GM12878 (cell line): ENCODE measurements at regions not wholly inside any gene's neighbourhood (a gene's known extent, or its start where the extent isn't known, plus 50 kb on each side); places are given as distances from the start of the nearest gene placed in this dataset.

Source experiments
- EZH2 ChIP-seq: IDR thresholded peaks from 2 replicates; pipeline ENCODE4 v1.6.1; 2012; ENCODE audit warnings: low read depth, mild to moderate bottlenecking, control low read depth, inconsistent platforms, low read length, borderline replicate concordance; ENCODE audit not compliant: control insufficient read depth
- KDM1A ChIP-seq: fragments of 200-600 bp; sonication (generic); IDR thresholded peaks from 2 replicates; pipeline ENCODE4 v1.6.1; 2016; ENCODE audit warnings: borderline replicate concordance
- POLR2AphosphoS5 ChIP-seq: IDR thresholded peaks from 2 replicates; pipeline ENCODE4 v1.6.1; 2011; ENCODE audit warnings: mild to moderate bottlenecking, low read length, inconsistent platforms
- SIX5 ChIP-seq: IDR thresholded peaks from 2 replicates; pipeline ENCODE4 v1.6.1; 2011; ENCODE audit warnings: mild to moderate bottlenecking, low read depth, low read length, moderate library complexity; ENCODE audit not compliant: severe bottlenecking
- TAF1 ChIP-seq: IDR thresholded peaks from 2 replicates; pipeline ENCODE4 v1.6.1; 2011; ENCODE audit warnings: mild to moderate bottlenecking, low read depth, low read length, borderline replicate concordance
- TCF12 ChIP-seq: IDR thresholded peaks from 2 replicates; pipeline ENCODE4 v1.6.1; 2011; ENCODE audit warnings: low read depth, mild to moderate bottlenecking, low read length
- TCF3 ChIP-seq: IDR thresholded peaks from 2 replicates; pipeline ENCODE4 v1.6.1; 2012; ENCODE audit warnings: low read depth, mild to moderate bottlenecking, low read length, borderline replicate concordance; ENCODE audit not compliant: insufficient read depth
- ZSCAN29 ChIP-seq: fragments of 450-650 bp; IDR thresholded peaks from 2 replicates; pipeline ENCODE4 v1.6.1; 2017; ENCODE audit warnings: mild to moderate bottlenecking, moderate library complexity
- TF ChIP-seq, protein P1 (sequence below), 3 experiments: IDR thresholded peaks in 2 of 3; conservative IDR thresholded peaks in 1 of 3; 2 replicates each; pipeline ENCODE4 v1.5.1; 2011; ENCODE audit warnings: low read depth in 3 of 3, low read length in 3 of 3, mild to moderate bottlenecking in 3 of 3, control low read depth in 2 of 3, moderate library complexity in 2 of 3, inconsistent platforms in 1 of 3, mixed read lengths in 1 of 3; ENCODE audit not compliant: control insufficient read depth in 2 of 3, insufficient read depth in 1 of 3; ENCODE audit errors: extremely low read depth in 1 of 3
- TF ChIP-seq, protein P2 (sequence below): IDR thresholded peaks from 2 replicates; pipeline ENCODE4 v1.6.1; 2012; ENCODE audit warnings: low read depth, low read length, improper control_type of control experiment
- TF ChIP-seq, protein P3 (sequence below): IDR thresholded peaks from 2 replicates; pipeline ENCODE4 v1.6.1; 2011; ENCODE audit warnings: borderline replicate concordance, low read depth, mild to moderate bottlenecking, moderate library complexity, low read length; ENCODE audit not compliant: insufficient read depth, poor library complexity, severe bottlenecking
- TF ChIP-seq, protein P4 (sequence below): IDR thresholded peaks from 2 replicates; pipeline ENCODE4 v1.6.1; 2011; ENCODE audit warnings: low read depth, low read length, improper control_type of control experiment, borderline replicate concordance
- TF ChIP-seq, protein P5 (sequence below): fragments of 450-650 bp; IDR thresholded peaks from 2 replicates; pipeline ENCODE4 v1.6.1; 2014; ENCODE audit warnings: mild to moderate bottlenecking

DNA sequence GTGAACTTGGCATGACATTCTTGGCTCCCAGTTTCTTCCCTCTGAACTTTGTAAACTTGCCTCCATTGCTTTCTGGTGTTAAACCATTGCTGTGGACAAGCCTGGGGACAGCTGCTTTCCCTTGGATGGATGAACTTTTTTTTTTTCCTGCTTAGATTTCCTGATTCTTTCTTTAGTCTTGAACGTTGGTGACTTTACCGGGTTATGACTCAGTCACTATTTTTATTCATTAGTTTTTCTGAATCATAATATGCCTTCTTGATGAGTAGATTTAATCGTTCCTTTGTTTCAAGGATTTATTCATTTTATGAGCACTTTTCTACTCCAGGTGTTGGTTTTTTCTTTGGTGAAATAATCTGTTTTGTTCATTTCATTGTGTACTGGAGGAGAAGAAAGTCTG is 155.0 kb upstream of the RTL1 start:
- TF ChIP-seq SIX5: no peak
- TF ChIP-seq, protein P1, sequence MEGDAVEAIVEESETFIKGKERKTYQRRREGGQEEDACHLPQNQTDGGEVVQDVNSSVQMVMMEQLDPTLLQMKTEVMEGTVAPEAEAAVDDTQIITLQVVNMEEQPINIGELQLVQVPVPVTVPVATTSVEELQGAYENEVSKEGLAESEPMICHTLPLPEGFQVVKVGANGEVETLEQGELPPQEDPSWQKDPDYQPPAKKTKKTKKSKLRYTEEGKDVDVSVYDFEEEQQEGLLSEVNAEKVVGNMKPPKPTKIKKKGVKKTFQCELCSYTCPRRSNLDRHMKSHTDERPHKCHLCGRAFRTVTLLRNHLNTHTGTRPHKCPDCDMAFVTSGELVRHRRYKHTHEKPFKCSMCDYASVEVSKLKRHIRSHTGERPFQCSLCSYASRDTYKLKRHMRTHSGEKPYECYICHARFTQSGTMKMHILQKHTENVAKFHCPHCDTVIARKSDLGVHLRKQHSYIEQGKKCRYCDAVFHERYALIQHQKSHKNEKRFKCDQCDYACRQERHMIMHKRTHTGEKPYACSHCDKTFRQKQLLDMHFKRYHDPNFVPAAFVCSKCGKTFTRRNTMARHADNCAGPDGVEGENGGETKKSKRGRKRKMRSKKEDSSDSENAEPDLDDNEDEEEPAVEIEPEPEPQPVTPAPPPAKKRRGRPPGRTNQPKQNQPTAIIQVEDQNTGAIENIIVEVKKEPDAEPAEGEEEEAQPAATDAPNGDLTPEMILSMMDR (IDR thresholded peaks at IDR 0.05 in 2 of 3, conservative IDR thresholded peaks at IDR 0.05 in 1 of 3; ENCODE audit: control insufficient read depth in 2 of 3, extremely low read depth in 1 of 3, insufficient read depth in 1 of 3, low read depth in 3 of 3, low read length in 3 of 3): no peak
- TF ChIP-seq KDM1A: no peak
- TF ChIP-seq TCF12: no peak
- TF ChIP-seq, protein P2, sequence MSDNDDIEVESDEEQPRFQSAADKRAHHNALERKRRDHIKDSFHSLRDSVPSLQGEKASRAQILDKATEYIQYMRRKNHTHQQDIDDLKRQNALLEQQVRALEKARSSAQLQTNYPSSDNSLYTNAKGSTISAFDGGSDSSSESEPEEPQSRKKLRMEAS: no peak
- no peak for TF ChIP-seq EZH2
- TF ChIP-seq, protein P3, sequence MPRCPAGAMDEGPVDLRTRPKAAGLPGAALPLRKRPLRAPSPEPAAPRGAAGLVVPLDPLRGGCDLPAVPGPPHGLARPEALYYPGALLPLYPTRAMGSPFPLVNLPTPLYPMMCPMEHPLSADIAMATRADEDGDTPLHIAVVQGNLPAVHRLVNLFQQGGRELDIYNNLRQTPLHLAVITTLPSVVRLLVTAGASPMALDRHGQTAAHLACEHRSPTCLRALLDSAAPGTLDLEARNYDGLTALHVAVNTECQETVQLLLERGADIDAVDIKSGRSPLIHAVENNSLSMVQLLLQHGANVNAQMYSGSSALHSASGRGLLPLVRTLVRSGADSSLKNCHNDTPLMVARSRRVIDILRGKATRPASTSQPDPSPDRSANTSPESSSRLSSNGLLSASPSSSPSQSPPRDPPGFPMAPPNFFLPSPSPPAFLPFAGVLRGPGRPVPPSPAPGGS: no peak
- TF ChIP-seq ZSCAN29: no peak
- TF ChIP-seq, protein P4, sequence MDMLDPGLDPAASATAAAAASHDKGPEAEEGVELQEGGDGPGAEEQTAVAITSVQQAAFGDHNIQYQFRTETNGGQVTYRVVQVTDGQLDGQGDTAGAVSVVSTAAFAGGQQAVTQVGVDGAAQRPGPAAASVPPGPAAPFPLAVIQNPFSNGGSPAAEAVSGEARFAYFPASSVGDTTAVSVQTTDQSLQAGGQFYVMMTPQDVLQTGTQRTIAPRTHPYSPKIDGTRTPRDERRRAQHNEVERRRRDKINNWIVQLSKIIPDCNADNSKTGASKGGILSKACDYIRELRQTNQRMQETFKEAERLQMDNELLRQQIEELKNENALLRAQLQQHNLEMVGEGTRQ: no peak
- TF ChIP-seq TCF3: no peak
- no peak for TF ChIP-seq TAF1
- TF ChIP-seq, protein P5, sequence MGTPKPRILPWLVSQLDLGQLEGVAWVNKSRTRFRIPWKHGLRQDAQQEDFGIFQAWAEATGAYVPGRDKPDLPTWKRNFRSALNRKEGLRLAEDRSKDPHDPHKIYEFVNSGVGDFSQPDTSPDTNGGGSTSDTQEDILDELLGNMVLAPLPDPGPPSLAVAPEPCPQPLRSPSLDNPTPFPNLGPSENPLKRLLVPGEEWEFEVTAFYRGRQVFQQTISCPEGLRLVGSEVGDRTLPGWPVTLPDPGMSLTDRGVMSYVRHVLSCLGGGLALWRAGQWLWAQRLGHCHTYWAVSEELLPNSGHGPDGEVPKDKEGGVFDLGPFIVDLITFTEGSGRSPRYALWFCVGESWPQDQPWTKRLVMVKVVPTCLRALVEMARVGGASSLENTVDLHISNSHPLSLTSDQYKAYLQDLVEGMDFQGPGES: no peak
- no peak for TF ChIP-seq POLR2AphosphoS5
